ENCODE measurements at regions not wholly inside any gene's neighbourhood (a gene's known extent, or its start where the extent isn't known, plus 50 kb on each side); places are given as distances from the start of the nearest gene placed in this dataset.

DNA sequence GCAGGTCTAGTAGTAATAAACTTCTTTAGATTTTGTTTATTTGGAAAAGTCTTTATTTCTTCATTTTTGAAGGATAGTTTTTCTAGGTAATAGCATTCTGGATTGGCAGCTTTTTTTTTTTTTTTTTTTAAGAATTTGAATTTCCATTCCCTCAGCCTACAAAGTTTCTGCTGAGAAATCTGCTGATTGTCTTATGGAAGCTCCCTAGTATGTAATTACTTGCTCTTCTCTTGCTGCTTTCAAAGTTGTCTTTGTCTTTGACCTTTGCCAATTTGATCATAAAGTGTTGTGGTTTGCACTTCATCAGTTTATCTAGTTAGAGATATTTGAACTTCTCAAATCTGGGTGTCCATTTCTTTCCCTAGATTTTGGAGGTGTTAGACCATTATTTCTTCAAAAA, 82.2 kb upstream of the GMDS start:
- TF ChIP-seq, protein P1, sequence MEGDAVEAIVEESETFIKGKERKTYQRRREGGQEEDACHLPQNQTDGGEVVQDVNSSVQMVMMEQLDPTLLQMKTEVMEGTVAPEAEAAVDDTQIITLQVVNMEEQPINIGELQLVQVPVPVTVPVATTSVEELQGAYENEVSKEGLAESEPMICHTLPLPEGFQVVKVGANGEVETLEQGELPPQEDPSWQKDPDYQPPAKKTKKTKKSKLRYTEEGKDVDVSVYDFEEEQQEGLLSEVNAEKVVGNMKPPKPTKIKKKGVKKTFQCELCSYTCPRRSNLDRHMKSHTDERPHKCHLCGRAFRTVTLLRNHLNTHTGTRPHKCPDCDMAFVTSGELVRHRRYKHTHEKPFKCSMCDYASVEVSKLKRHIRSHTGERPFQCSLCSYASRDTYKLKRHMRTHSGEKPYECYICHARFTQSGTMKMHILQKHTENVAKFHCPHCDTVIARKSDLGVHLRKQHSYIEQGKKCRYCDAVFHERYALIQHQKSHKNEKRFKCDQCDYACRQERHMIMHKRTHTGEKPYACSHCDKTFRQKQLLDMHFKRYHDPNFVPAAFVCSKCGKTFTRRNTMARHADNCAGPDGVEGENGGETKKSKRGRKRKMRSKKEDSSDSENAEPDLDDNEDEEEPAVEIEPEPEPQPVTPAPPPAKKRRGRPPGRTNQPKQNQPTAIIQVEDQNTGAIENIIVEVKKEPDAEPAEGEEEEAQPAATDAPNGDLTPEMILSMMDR (conservative IDR thresholded peaks at IDR 0.05) = no peak
- TF ChIP-seq EZH2 (IDR thresholded peaks at IDR 0.05; ENCODE audit: low read depth) = no peak
